GM12873 (cell line): ENCODE measurements at regions not wholly inside any gene's neighbourhood (a gene's known extent, or its start where the extent isn't known, plus 50 kb on each side); places are given as distances from the start of the nearest gene placed in this dataset.

ENCODE experiments used
- CTCF ChIP-seq: IDR thresholded peaks from 2 replicates; pipeline ENCODE4 v1.5.1; 2012; ENCODE audit warnings: low read depth, mild to moderate bottlenecking, moderate library complexity, low read length, control low read depth; ENCODE audit not compliant: insufficient read depth; ENCODE audit errors: missing control alignments

GRCh38 chr7:149688836-149689235, 84.6 kb downstream of the ZNF467 start:
- TF ChIP-seq CTCF: no peak

- TF ChIP-seq CTCF: no peak
These were observed 86.9 kb downstream of the ZNF467 start for GRCh38 chr7:149686449-149686848.

GRCh38 chr7:149686011-149686410, 87.4 kb downstream of the ZNF467 start:
- TF ChIP-seq CTCF: no peak

GRCh38 chr7:149685455-149685854, 87.9 kb downstream of the ZNF467 start:
- TF ChIP-seq CTCF: no peak

GRCh38 chr7:149683898-149684297, 89.5 kb downstream of the ZNF467 start:
- TF ChIP-seq CTCF: no peak

GRCh38 chr7:149683181-149683580, 90.2 kb downstream of the ZNF467 start:
- no peak for TF ChIP-seq CTCF

GRCh38 chr7:149682038-149682437, 91.3 kb downstream of the ZNF467 start:
- TF ChIP-seq CTCF: no peak
